Right atrium auricular region (tissue), 2 donors: ENCODE measurements at regions not wholly inside any gene's neighbourhood (a gene's known extent, or its start where the extent isn't known, plus 50 kb on each side); places are given as distances from the start of the nearest gene placed in this dataset.

Experiments used
- DNase-seq: peaks from one replicate; pipeline ENCODE4 v3.0.0-alpha.2; 2019; ENCODE audit warnings: low spot score
- H3K27ac ChIP-seq, 2 donors: fragments of 200-600 bp; sonication (generic); 1 replicate in 1 of 2; 2 replicates in 1 of 2; pipeline ENCODE4 v1.5.1; 2016 to 2019
- H3K27me3 ChIP-seq, 2 donors: fragments of 200-600 bp; sonication (generic); one replicate each; pipeline versions ENCODE4 v1.5.1 to v1.6.0; 2017 to 2019
- H3K36me3 ChIP-seq: fragments of 200-600 bp; sonication (generic); one replicate; pipeline ENCODE4 v1.5.1; 2016
- H3K4me1 ChIP-seq, 2 donors: fragments of 200-600 bp; sonication (generic); one replicate each; pipeline versions ENCODE4 v1.5.1 to v1.6.0; 2017 to 2019
- H3K4me3 ChIP-seq, 2 donors: fragments of 200-600 bp; sonication (generic); 1 replicate in 1 of 2; 2 replicates in 1 of 2; pipeline ENCODE4 v1.5.1; 2017 to 2019; ENCODE audit warnings: mild to moderate bottlenecking in 1 of 2, moderate library complexity in 1 of 2
- H3K9me3 ChIP-seq, 2 donors: fragments of 200-600 bp; sonication (generic); one replicate each; pipeline ENCODE4 v1.5.1; 2019
- TF ChIP-seq, protein P1 (sequence below), 2 donors: fragments of 200-600 bp; sonication (generic); IDR thresholded peaks; one replicate each; pipeline ENCODE4 v1.5.1; 2019; ENCODE audit warnings: antibody characterized with exemption in 2 of 2

DNA sequence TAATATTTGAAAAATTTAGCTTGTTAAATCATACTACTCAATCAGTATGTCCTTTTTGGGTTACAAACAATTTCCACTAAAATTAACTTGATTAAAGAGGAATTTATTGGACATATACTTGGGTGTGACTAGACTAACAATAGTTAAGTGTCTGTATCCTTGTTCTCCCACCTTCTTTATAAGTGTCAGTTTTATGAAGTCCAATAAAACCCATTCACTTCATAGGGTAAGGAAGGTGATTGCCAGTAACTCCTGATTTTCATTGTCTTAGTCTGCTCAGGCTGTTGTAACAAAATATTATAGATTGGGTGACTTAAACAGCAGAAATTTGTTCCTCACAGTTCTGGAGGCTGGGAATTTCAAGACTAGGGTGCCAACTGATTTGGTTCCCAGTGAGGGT lies 800.0 kb downstream of the PDHA2 start:
- no peaks in the 10 kb centered on the region for H3K9me3 ChIP-seq
- no peaks in the 10 kb centered on the region for H3K27me3 ChIP-seq
- H3K36me3 ChIP-seq: no peaks in the 10 kb centered on the region
- TF ChIP-seq, protein P1, sequence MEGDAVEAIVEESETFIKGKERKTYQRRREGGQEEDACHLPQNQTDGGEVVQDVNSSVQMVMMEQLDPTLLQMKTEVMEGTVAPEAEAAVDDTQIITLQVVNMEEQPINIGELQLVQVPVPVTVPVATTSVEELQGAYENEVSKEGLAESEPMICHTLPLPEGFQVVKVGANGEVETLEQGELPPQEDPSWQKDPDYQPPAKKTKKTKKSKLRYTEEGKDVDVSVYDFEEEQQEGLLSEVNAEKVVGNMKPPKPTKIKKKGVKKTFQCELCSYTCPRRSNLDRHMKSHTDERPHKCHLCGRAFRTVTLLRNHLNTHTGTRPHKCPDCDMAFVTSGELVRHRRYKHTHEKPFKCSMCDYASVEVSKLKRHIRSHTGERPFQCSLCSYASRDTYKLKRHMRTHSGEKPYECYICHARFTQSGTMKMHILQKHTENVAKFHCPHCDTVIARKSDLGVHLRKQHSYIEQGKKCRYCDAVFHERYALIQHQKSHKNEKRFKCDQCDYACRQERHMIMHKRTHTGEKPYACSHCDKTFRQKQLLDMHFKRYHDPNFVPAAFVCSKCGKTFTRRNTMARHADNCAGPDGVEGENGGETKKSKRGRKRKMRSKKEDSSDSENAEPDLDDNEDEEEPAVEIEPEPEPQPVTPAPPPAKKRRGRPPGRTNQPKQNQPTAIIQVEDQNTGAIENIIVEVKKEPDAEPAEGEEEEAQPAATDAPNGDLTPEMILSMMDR (IDR thresholded peaks at IDR 0.05): no peak
- no peak overlapping the region for H3K4me3 ChIP-seq
- no peaks in the 10 kb centered on the region for H3K4me1 ChIP-seq
- H3K27ac ChIP-seq: no peak overlapping the region
- DNase-seq: no peak

DNA sequence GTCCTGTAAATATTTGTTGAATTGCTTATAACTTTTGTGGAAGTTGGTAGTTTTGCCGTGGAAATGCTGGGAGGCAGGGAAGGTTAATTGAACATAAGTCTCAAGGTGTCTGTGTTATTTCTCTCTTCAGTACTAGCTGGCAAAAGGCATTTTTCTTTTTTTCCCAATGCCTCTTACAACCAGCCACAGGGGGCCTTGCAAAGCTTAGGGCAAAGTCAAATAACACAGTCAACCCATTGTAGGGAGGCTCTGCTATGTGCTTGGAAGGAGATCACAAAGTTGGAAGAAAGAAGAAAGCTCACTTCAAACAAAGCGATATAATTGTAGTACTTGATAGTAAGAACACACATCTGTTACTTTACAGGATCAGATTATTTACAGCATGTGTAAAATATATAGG lies 802.6 kb downstream of the PDHA2 start:
- DNase-seq: no peak
- H3K27ac ChIP-seq: no peak overlapping the region
- H3K9me3 ChIP-seq: no peaks in the 10 kb centered on the region
- H3K27me3 ChIP-seq: no peaks in the 10 kb centered on the region
- TF ChIP-seq, protein P1 (IDR thresholded peaks at IDR 0.05): no peak
- no peak overlapping the region for H3K4me3 ChIP-seq
- no peaks in the 10 kb centered on the region for H3K36me3 ChIP-seq
- no peaks in the 10 kb centered on the region for H3K4me1 ChIP-seq

DNA sequence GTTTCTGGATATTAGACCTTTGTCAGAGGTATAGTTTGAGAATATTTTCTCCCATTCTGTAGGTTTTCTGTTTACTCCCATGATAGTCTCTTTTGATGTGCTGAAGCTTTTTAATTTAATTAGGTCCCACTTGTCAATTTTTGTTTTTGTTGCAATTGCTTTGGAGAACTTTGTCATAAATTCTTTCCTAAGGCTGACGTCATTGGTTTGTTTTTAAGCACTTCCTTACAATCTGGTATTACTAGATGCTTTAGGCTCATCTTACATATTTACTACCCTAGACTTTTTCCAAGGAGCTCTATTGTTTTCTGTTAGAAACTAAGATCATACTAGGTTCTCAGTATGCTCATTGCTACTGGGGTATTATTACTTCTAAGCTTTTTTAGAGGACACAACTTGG lies 806.3 kb downstream of the PDHA2 start:
- TF ChIP-seq, protein P1 (IDR thresholded peaks at IDR 0.05): no peak
- H3K4me3 ChIP-seq: no peak overlapping the region
- H3K27ac ChIP-seq: no peak overlapping the region
- H3K4me1 ChIP-seq: no peaks in the 10 kb centered on the region
- no peaks in the 10 kb centered on the region for H3K36me3 ChIP-seq
- H3K27me3 ChIP-seq: no peaks in the 10 kb centered on the region
- no peaks in the 10 kb centered on the region for H3K9me3 ChIP-seq
- DNase-seq: no peak

DNA sequence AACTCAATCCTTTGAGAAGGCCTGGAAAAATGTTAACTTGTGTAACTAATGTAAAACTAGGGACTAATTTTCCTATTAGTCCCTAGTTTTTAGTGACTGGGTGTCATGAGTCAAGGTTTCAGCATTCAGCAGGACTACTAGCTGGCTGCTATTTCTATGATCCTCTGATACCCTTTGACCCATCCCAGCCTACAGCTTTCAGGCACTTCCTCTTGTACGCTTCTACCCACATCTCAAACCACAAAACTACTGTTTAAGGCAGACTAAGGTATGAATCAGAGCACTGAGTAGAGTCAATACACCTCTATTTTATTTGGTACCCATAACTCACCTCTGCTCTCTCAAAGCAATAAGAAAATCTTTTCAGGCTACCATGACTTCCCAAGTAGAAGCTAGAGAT lies 809.6 kb downstream of the PDHA2 start:
- no peak overlapping the region for H3K27ac ChIP-seq
- no peak overlapping the region for H3K4me3 ChIP-seq
- H3K9me3 ChIP-seq: no peaks in the 10 kb centered on the region
- H3K36me3 ChIP-seq: no peaks in the 10 kb centered on the region
- H3K27me3 ChIP-seq: no peaks in the 10 kb centered on the region
- H3K4me1 ChIP-seq: no peaks in the 10 kb centered on the region
- DNase-seq: no peak
- TF ChIP-seq, protein P1 (IDR thresholded peaks at IDR 0.05): no peak

DNA sequence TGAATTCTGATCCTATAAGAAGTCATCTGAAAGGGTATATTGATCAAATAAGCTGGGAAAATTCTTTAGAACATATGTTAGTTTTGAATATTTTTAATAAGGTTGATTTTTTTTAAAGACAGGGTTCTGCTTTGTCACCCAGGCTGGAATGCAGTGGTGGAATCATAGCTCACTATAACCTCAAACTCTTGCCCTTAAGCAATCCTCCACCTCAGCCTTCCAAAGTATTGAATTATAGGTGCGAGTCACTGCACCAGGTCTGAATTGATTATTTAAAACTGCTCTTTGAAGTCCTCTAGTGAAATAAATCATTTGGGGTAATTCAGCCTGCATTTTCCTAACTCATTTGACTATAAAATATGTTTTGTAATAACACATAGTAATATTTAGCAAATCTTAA lies 812.3 kb downstream of the PDHA2 start:
- no peaks in the 10 kb centered on the region for H3K4me1 ChIP-seq
- H3K36me3 ChIP-seq: no peaks in the 10 kb centered on the region
- DNase-seq: no peak
- no peaks in the 10 kb centered on the region for H3K27me3 ChIP-seq
- no peak overlapping the region for H3K27ac ChIP-seq
- no peak overlapping the region for H3K4me3 ChIP-seq
- TF ChIP-seq, protein P1 (IDR thresholded peaks at IDR 0.05): no peak
- H3K9me3 ChIP-seq: no peaks in the 10 kb centered on the region

DNA sequence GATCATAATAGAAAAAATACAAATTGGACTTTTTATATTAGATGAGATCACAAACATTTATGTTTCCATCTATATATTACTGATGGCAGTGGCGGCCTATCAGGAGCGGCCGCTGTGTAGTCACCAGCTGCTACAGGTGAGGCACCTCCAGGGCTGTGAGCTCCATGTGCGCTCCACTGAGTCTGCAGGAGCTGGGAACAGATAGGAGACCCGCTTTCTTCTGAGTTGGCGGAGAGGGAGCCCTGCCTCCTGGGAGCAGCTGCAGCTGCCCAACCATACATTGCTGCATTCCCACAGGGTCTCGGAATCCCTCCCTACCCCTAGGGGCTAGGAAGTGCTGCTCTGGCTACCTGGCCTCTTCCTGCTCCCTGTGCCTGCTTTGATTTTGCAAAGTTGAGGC lies 812.9 kb downstream of the PDHA2 start:
- H3K4me3 ChIP-seq: no peak overlapping the region
- no peaks in the 10 kb centered on the region for H3K27me3 ChIP-seq
- TF ChIP-seq, protein P1 (IDR thresholded peaks at IDR 0.05): no peak
- H3K9me3 ChIP-seq: no peaks in the 10 kb centered on the region
- no peaks in the 10 kb centered on the region for H3K36me3 ChIP-seq
- no peak overlapping the region for H3K27ac ChIP-seq
- H3K4me1 ChIP-seq: no peaks in the 10 kb centered on the region
- no peak for DNase-seq
